Sigmoid colon (tissue), 6 donors: ENCODE measurements at regions not wholly inside any gene's neighbourhood (a gene's known extent, or its start where the extent isn't known, plus 50 kb on each side); places are given as distances from the start of the nearest gene placed in this dataset.

Experiments used
- DNase-seq: peaks from one replicate; pipeline ENCODE4 v3.0.0-alpha.2; 2019
- H3K27ac ChIP-seq, 4 donors: fragments of 200-600 bp; sonication (generic); one replicate each; pipeline ENCODE4 v1.5.1; 2016 to 2019; ENCODE audit warnings: mild to moderate bottlenecking in 1 of 4
- H3K27me3 ChIP-seq, 3 donors: fragments of 200-600 bp; sonication (generic); one replicate each; pipeline ENCODE4 v1.5.1; 2019; ENCODE audit warnings: mild to moderate bottlenecking in 1 of 3
- H3K36me3 ChIP-seq, 4 donors: fragments of 200-600 bp; sonication (generic); one replicate each; pipeline ENCODE4 v1.5.1; 2016 to 2019
- H3K4me1 ChIP-seq, 4 donors: fragments of 200-600 bp; sonication (generic); one replicate each; pipeline ENCODE4 v1.5.1; 2017 to 2019
- H3K4me3 ChIP-seq, 4 donors: fragments of 200-600 bp; sonication (generic); one replicate each; pipeline ENCODE4 v1.5.1; 2017 to 2019; ENCODE audit warnings: mild to moderate bottlenecking in 2 of 4, moderate library complexity in 1 of 4
- H3K9me3 ChIP-seq, 4 donors: fragments of 200-600 bp in 3 of 4; sonication (generic) in 3 of 4; one replicate each; pipeline versions ENCODE4 v1.5.1 to v1.6.1; 2013 to 2019
- EP300 ChIP-seq, 4 donors: sonication (generic); formaldehyde crosslinking; IDR thresholded peaks; one replicate each; pipeline ENCODE4 v1.6.1; 2017; ENCODE audit warnings: antibody characterized with exemption in 4 of 4
- POLR2A ChIP-seq, 2 donors: fragments of 450-650 bp; IDR thresholded peaks; one replicate each; pipeline ENCODE4 v1.6.1; 2016; ENCODE audit warnings: antibody characterized with exemption in 2 of 2, mild to moderate bottlenecking in 2 of 2, moderate library complexity in 2 of 2
- POLR2AphosphoS5 ChIP-seq, 4 donors: sonication (generic); formaldehyde crosslinking; IDR thresholded peaks; one replicate each; pipeline ENCODE4 v1.6.1; 2017; ENCODE audit warnings: antibody characterized with exemption in 4 of 4
- WGBS, 2 donors: extraction: QIAGEN DNeasy Blood & Tissue Kit; methylation state at CpG; one replicate each; pipeline ENCODE4 v1.1.7; 2013; 5-methylcytosine and 5-hydroxymethylcytosine counted together
- intact Hi-C: fragments of 100-400 bp; cut with DNase I; formaldehyde crosslinking; loops from one replicate; pipeline ENCODE4 v1.15.1; 2023
- TF ChIP-seq, protein P1 (sequence below), 4 experiments: fragments of 450-650 bp in 3 of 4; fragments of 200-600 bp in 1 of 4; IDR thresholded peaks; one replicate each; pipeline ENCODE4 v1.5.1; 2016 to 2019; ENCODE audit warnings: antibody characterized with exemption in 4 of 4, mild to moderate bottlenecking in 3 of 4, moderate library complexity in 2 of 4
- donor health status: healthy with polysubstance abuse.
- donor health status: healthy.

- Histone ChIP-seq H3K9me3 (no peaks in the 10 kb centered on the region), H3K27ac (no peak overlapping the region), H3K4me3 (no peak overlapping the region), H3K27me3 (no peaks in the 10 kb centered on the region), H3K36me3 (no peaks in the 10 kb centered on the region), H3K4me1 (peaks cover 0 to 20% (median 0%) of the 10 kb centered on the region in 4 donors)
- DNase-seq, result no peak
- TF ChIP-seq POLR2A (IDR thresholded peaks at IDR 0.05), result no peak
- TF ChIP-seq, protein P1, sequence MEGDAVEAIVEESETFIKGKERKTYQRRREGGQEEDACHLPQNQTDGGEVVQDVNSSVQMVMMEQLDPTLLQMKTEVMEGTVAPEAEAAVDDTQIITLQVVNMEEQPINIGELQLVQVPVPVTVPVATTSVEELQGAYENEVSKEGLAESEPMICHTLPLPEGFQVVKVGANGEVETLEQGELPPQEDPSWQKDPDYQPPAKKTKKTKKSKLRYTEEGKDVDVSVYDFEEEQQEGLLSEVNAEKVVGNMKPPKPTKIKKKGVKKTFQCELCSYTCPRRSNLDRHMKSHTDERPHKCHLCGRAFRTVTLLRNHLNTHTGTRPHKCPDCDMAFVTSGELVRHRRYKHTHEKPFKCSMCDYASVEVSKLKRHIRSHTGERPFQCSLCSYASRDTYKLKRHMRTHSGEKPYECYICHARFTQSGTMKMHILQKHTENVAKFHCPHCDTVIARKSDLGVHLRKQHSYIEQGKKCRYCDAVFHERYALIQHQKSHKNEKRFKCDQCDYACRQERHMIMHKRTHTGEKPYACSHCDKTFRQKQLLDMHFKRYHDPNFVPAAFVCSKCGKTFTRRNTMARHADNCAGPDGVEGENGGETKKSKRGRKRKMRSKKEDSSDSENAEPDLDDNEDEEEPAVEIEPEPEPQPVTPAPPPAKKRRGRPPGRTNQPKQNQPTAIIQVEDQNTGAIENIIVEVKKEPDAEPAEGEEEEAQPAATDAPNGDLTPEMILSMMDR (IDR thresholded peaks at IDR 0.05), result no peak
- TF ChIP-seq EP300 (IDR thresholded peaks at IDR 0.05), result no peak
- TF ChIP-seq POLR2AphosphoS5 (IDR thresholded peaks at IDR 0.05), result no peak
- intact Hi-C loops, result no loop called here
- WGBS, 2 donors, result 81 to 85% methylated on average over 2 of the region's 2 CpGs
Measured at GRCh38 chr11:130531061-130531460, 82.6 kb downstream of the ADAMTS15 start.

DNA sequence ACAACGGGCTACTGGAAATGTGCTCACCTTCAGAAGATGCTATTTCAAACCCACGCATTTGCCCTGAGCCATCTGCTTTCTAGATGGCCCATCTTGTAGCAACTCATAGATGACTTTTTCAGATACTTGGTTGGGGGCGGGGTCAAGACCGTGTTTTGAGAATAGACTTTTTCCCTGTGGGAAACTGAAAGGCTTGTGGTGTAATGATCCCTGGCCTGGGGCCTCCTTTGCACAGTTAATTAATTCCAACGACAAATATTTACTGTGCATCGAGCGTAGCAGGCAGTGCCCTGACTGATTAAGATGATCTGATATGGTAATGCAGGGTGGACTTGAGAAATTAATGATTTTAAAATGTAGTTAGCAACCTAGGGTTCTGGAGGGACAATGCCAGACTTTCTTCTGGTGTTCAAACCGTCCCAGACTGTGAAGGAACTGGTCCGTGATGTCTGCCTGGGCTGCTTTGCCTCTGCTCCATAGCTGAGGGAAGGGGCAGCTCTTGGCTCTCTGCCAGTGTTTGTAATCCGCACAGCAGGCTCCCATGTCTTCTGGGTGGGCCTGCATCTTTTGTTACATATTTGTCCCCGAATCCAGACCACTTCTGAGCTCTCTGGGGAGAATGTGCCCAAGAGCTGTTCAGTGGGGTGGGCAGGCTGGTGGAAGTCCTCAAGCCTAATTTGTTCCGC lies 84.8 kb downstream of the ADAMTS15 start:
- Histone ChIP-seq H3K27ac (no peak overlapping the region), H3K9me3 (no peaks in the 10 kb centered on the region), H3K4me3 (no peak overlapping the region), H3K27me3 (no peaks in the 10 kb centered on the region), H3K36me3 (no peaks in the 10 kb centered on the region), H3K4me1 (peaks cover 0 to 19% (median 0%) of the 10 kb centered on the region in 4 donors)
- DNase-seq, result no peak
- no peak for TF ChIP-seq EP300 (IDR thresholded peaks at IDR 0.05)
- TF ChIP-seq POLR2A (IDR thresholded peaks at IDR 0.05), result no peak
- TF ChIP-seq, protein P1 (IDR thresholded peaks at IDR 0.05), result no peak
- TF ChIP-seq POLR2AphosphoS5 (IDR thresholded peaks at IDR 0.05), result no peak
- intact Hi-C loops, result no loop called here
- WGBS, 2 donors, result 86 to 88% methylated on average over 12 of the region's 12 CpGs

- H3K27me3 ChIP-seq, result no peaks in the 10 kb centered on the region
- 88 to 90% methylated on average over 5 of the region's 5 CpGs for WGBS, 2 donors
Measured at GRCh38 chr11:130533871-130534270, 85.4 kb downstream of the ADAMTS15 start.

GRCh38 chr11:130534551-130534950 lies 86.1 kb downstream of the ADAMTS15 start:
- H3K27me3 ChIP-seq, result no peaks in the 10 kb centered on the region
- peaks cover 0 to 7% (median 0%) of the 10 kb centered on the region in 4 donors for H3K4me1 ChIP-seq
- no peak for DNase-seq
- intact Hi-C loops, result no loop called here
- H3K4me3 ChIP-seq, result no peak overlapping the region
- no peaks in the 10 kb centered on the region for H3K36me3 ChIP-seq
- TF ChIP-seq POLR2A (IDR thresholded peaks at IDR 0.05), result no peak
- TF ChIP-seq POLR2AphosphoS5 (IDR thresholded peaks at IDR 0.05), result no peak
- TF ChIP-seq, protein P1 (IDR thresholded peaks at IDR 0.05), result no peak
- TF ChIP-seq EP300 (IDR thresholded peaks at IDR 0.05), result no peak
- no peak overlapping the region for H3K27ac ChIP-seq
- WGBS, 2 donors, result 92% methylated on average over 10 of the region's 10 CpGs
- no peaks in the 10 kb centered on the region for H3K9me3 ChIP-seq

More at GRCh38 chr11:130533871-130534270, 85.4 kb downstream of the ADAMTS15 start:
- TF ChIP-seq EP300 (IDR thresholded peaks at IDR 0.05) (no peak), POLR2AphosphoS5 (IDR thresholded peaks at IDR 0.05) (no peak)
- intact Hi-C loops, result no loop called here
- H3K4me3 ChIP-seq, result no peak overlapping the region
- H3K9me3 ChIP-seq, result no peaks in the 10 kb centered on the region
- H3K27ac ChIP-seq, result no peak overlapping the region
- no peaks in the 10 kb centered on the region for H3K36me3 ChIP-seq
- H3K4me1 ChIP-seq, result peaks cover 0 to 13% (median 0%) of the 10 kb centered on the region in 4 donors
- DNase-seq, result no peak

DNA sequence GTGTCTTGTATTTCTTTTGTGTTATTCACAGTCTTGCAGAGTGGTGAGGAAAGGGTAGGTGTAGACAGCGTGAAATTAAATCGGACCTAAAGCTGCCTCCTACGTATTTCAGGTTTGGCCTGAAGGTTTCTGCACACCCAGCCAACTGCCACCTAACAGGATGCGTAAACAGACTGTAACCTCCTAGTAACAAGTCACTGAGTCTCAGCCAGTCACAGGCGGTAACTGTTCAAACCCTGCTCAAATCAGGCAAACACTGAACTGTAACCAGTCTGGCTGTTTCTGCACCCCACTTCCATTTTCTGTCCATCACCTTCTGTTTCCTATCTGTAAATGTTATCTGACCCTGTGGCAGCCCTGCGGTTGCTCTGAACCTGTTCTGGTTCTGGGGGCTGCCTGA lies 87.1 kb downstream of the ADAMTS15 start:
- Histone ChIP-seq H3K4me3 (no peak overlapping the region), H3K9me3 (no peaks in the 10 kb centered on the region), H3K27ac (no peak overlapping the region), H3K4me1 (no peaks in the 10 kb centered on the region), H3K36me3 (no peaks in the 10 kb centered on the region), H3K27me3 (no peaks in the 10 kb centered on the region)
- intact Hi-C loops, result no loop called here
- no peak for DNase-seq
- no peak for TF ChIP-seq POLR2AphosphoS5 (IDR thresholded peaks at IDR 0.05)
- TF ChIP-seq POLR2A (IDR thresholded peaks at IDR 0.05), result no peak
- TF ChIP-seq EP300 (IDR thresholded peaks at IDR 0.05), result no peak
- TF ChIP-seq, protein P1 (IDR thresholded peaks at IDR 0.05), result no peak
- WGBS, 2 donors, result 72 to 75% methylated on average over 6 of the region's 6 CpGs
